MM.1S (cell line): ENCODE measurements at regions not wholly inside any gene's neighbourhood (a gene's known extent, or its start where the extent isn't known, plus 50 kb on each side); places are given as distances from the start of the nearest gene placed in this dataset.
A peak's percentile ranks its signal among the peaks of the same experiment; 100 is the strongest.

Experiments
- DNase-seq: peaks from one replicate; pipeline ENCODE4 v3.0.0-alpha.2; 2015
- H2AFZ ChIP-seq: fragments of 300-600 bp; sonication (generic); 2 replicates; pipeline ENCODE4 v1.6.0; 2016; ENCODE audit warnings: antibody characterized with exemption, low read length
- H3F3A ChIP-seq: fragments of 300-600 bp; sonication (generic); 2 replicates; pipeline ENCODE4 v1.6.1; 2016; ENCODE audit warnings: mild to moderate bottlenecking, antibody characterized with exemption, low read length, moderate library complexity, mixed read lengths; ENCODE audit not compliant: insufficient read depth
- H3K27ac ChIP-seq: fragments of 300-600 bp; sonication (generic); 2 replicates; pipeline ENCODE4 v1.5.1; 2016; ENCODE audit warnings: mild to moderate bottlenecking, low read length
- H3K27me3 ChIP-seq: fragments of 300-600 bp; sonication (generic); replicated peaks from 2 replicates; pipeline ENCODE4 v1.6.0; 2016; ENCODE audit warnings: low read length; ENCODE audit not compliant: insufficient read depth
- H3K36me3 ChIP-seq: fragments of 300-600 bp; sonication (generic); replicated peaks from 2 replicates; pipeline ENCODE4 v1.6.1; 2016; ENCODE audit warnings: mild to moderate bottlenecking, low read length, mixed read lengths; ENCODE audit not compliant: insufficient read depth
- H3K4me1 ChIP-seq: fragments of 300-600 bp; sonication (generic); 2 replicates; pipeline ENCODE4 v1.6.1; 2016; ENCODE audit warnings: low read length, mixed read lengths
- H3K4me2 ChIP-seq: fragments of 300-600 bp; sonication (generic); 2 replicates; pipeline ENCODE4 v1.6.0; 2016; ENCODE audit warnings: low read depth, low read length
- H3K4me3 ChIP-seq: fragments of 300-600 bp; sonication (generic); 2 replicates; pipeline ENCODE4 v1.5.1; 2016; ENCODE audit warnings: low read length, mixed read lengths
- H3K79me2 ChIP-seq: fragments of 300-600 bp; sonication (generic); 2 replicates; pipeline ENCODE4 v1.6.1; 2016; ENCODE audit warnings: mixed run types, low read length, mixed read lengths
- H3K9ac ChIP-seq: fragments of 300-600 bp; sonication (generic); 2 replicates; pipeline ENCODE4 v1.6.1; 2016; ENCODE audit warnings: low read length, mixed read lengths
- H3K9me2 ChIP-seq: fragments of 300-600 bp; sonication (generic); replicated peaks from 2 replicates; pipeline ENCODE4 v1.6.1; 2016; ENCODE audit warnings: mild to moderate bottlenecking, low read length, mixed read lengths; ENCODE audit not compliant: insufficient read depth
- H3K9me3 ChIP-seq: fragments of 300-600 bp; sonication (generic); replicated peaks from 2 replicates; pipeline ENCODE4 v1.6.1; 2016; ENCODE audit warnings: mild to moderate bottlenecking, low read length, mixed read lengths; ENCODE audit not compliant: insufficient read depth
- H4K20me1 ChIP-seq: fragments of 300-600 bp; sonication (generic); 2 replicates; pipeline ENCODE4 v1.6.1; 2016; ENCODE audit warnings: mild to moderate bottlenecking, low read length, moderate library complexity, mixed read lengths; ENCODE audit not compliant: insufficient read depth
- EZH2 ChIP-seq: fragments of 300-600 bp; sonication (generic); optimal IDR thresholded peaks from 2 replicates; pipeline ENCODE3; 2017; ENCODE audit warnings: low read depth, mild to moderate bottlenecking, antibody characterized with exemption, low read length, mixed read lengths
- EZH2phosphoT487 ChIP-seq: fragments of 300-600 bp; sonication (generic); IDR thresholded peaks from 2 replicates; pipeline ENCODE4 v1.6.1; 2018; ENCODE audit warnings: antibody characterized with exemption, low read length
- TF ChIP-seq, protein P1 (sequence below): fragments of 300-600 bp; sonication (generic); IDR thresholded peaks from 2 replicates; pipeline ENCODE4 v1.5.1; 2016; ENCODE audit warnings: antibody characterized with exemption, low read length, mixed read lengths

DNA sequence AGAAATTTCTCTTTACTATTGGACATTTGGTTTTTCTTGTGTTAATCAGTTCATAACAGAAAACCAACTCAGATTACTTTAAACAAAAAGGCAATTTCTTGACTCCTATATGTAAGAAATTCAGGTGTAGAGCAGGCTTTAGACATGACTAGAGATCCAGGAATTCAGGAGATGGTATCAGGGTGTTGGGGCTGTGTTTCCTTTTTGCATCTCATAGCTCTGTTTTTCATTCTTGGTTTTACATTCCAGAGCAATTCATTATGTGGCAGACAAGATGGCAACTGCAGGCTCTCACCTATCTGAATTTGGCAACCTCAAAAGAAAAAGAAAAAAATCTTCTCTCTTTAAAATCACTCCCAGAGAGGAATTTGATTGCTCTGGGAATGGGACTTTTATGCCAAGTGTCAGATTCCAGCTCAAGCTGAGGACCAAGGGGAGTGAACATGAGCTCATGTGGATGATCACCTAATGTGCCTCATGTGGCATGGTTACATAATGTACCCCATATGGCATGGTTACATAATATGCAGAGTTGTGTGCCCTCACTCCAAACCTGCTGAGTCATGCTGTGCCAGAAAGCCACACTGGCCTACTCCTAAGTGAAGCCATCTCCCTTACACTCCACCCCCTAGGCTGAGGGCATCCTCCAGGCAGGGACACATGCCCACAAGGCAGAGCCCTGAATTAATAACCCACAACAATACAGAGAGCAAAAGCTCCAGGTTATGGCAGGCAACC lies 282.7 kb downstream of the MBD2 start:
- H3K4me1 ChIP-seq = peaks cover 12% of the 10 kb centered on the region
- H3K79me2 ChIP-seq = no peaks in the 10 kb centered on the region
- TF ChIP-seq EZH2phosphoT487 = no peak
- no peak for TF ChIP-seq EZH2
- TF ChIP-seq, protein P1, sequence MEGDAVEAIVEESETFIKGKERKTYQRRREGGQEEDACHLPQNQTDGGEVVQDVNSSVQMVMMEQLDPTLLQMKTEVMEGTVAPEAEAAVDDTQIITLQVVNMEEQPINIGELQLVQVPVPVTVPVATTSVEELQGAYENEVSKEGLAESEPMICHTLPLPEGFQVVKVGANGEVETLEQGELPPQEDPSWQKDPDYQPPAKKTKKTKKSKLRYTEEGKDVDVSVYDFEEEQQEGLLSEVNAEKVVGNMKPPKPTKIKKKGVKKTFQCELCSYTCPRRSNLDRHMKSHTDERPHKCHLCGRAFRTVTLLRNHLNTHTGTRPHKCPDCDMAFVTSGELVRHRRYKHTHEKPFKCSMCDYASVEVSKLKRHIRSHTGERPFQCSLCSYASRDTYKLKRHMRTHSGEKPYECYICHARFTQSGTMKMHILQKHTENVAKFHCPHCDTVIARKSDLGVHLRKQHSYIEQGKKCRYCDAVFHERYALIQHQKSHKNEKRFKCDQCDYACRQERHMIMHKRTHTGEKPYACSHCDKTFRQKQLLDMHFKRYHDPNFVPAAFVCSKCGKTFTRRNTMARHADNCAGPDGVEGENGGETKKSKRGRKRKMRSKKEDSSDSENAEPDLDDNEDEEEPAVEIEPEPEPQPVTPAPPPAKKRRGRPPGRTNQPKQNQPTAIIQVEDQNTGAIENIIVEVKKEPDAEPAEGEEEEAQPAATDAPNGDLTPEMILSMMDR = no peak
- no peak for DNase-seq
- H3K27me3 ChIP-seq = no peaks in the 10 kb centered on the region
- H4K20me1 ChIP-seq = no peaks in the 10 kb centered on the region
- H3K27ac ChIP-seq = no peak overlapping the region
- no peaks in the 10 kb centered on the region for H3K36me3 ChIP-seq
- no peak overlapping the region for H2AFZ ChIP-seq
- no peak overlapping the region for H3K4me2 ChIP-seq
- no peaks in the 10 kb centered on the region for H3K9me3 ChIP-seq
- no peak overlapping the region for H3K4me3 ChIP-seq
- no peaks in the 10 kb centered on the region for H3F3A ChIP-seq
- no peaks in the 10 kb centered on the region for H3K9me2 ChIP-seq
- no peak overlapping the region for H3K9ac ChIP-seq

GRCh38 chr18:53937037-53937436 lies 287.4 kb downstream of the MBD2 start:
- DNase-seq = peak; percentile 68
- H3K79me2 ChIP-seq = no peaks in the 10 kb centered on the region
- H3F3A ChIP-seq = no peaks in the 10 kb centered on the region
- H3K27me3 ChIP-seq = no peaks in the 10 kb centered on the region
- H3K27ac ChIP-seq = peak overlapping the region; percentile 9; the same call in 1 of the 2 replicates
- TF ChIP-seq, protein P1 = no peak
- TF ChIP-seq EZH2phosphoT487 (no peak), EZH2 (no peak)
- H3K9me3 ChIP-seq = no peaks in the 10 kb centered on the region
- no peaks in the 10 kb centered on the region for H3K36me3 ChIP-seq
- H3K4me3 ChIP-seq = no peak overlapping the region
- no peaks in the 10 kb centered on the region for H3K9me2 ChIP-seq
- peak overlapping the region; percentile 15; the same call in 1 of the 2 replicates for H2AFZ ChIP-seq
- H3K4me1 ChIP-seq = peaks cover 16% of the 10 kb centered on the region
- H4K20me1 ChIP-seq = no peaks in the 10 kb centered on the region
- H3K9ac ChIP-seq = no peak overlapping the region
- H3K4me2 ChIP-seq = peak overlapping the region; percentile 11; the same call in 1 of the 2 replicates

DNA sequence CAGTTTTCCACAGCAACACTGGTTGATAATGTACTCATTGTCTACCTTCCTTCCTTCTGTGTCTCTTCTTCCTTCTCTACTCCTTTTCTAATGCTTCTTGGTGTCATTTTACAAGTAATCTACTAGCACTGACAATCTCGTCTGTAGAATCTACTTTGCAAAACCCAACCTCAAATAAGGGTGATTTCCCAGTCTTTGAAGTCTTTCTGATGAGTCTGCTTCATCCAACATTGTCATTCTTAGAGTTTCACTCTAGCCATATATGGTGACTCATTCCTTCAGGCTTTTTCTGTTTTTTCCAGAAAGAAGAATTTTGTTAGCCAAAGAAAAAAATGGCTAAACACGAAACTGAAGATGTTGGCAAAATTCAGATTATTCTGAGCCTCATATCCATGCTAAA lies 288.7 kb downstream of the MBD2 start:
- H3K4me3 ChIP-seq = no peak overlapping the region
- no peaks in the 10 kb centered on the region for H3K9me2 ChIP-seq
- H3K27ac ChIP-seq = no peak overlapping the region
- no peak for DNase-seq
- no peak overlapping the region for H3K9ac ChIP-seq
- peaks cover 16% of the 10 kb centered on the region for H3K4me1 ChIP-seq
- no peaks in the 10 kb centered on the region for H4K20me1 ChIP-seq
- H3K36me3 ChIP-seq = no peaks in the 10 kb centered on the region
- H3K4me2 ChIP-seq = no peak overlapping the region
- no peak overlapping the region for H2AFZ ChIP-seq
- no peaks in the 10 kb centered on the region for H3K9me3 ChIP-seq
- H3K27me3 ChIP-seq = no peaks in the 10 kb centered on the region
- TF ChIP-seq, protein P1 = no peak
- H3F3A ChIP-seq = no peaks in the 10 kb centered on the region
- no peaks in the 10 kb centered on the region for H3K79me2 ChIP-seq
